GM12878 (cell line): ENCODE measurements at regions not wholly inside any gene's neighbourhood (a gene's known extent, or its start where the extent isn't known, plus 50 kb on each side); places are given as distances from the start of the nearest gene placed in this dataset.

Experiments used
- EGR1 ChIP-seq, 2 experiments: IDR thresholded peaks; 1 replicate in 1 of 2; 2 replicates in 1 of 2; pipeline ENCODE4 v1.6.1; 2011 to 2012; ENCODE audit warnings: low read depth in 2 of 2, low read length in 2 of 2, borderline replicate concordance in 1 of 2, mild to moderate bottlenecking in 1 of 2, moderate library complexity in 1 of 2
- EP300 ChIP-seq, 2 experiments: fragments of 150-350 bp in 1 of 2; IDR thresholded peaks; 2 replicates each; pipeline ENCODE4 v1.6.1; 2011 to 2012; ENCODE audit warnings: low read depth in 2 of 2, low read length in 2 of 2, borderline replicate concordance in 1 of 2, improper control_type of control experiment in 1 of 2, inconsistent platforms in 1 of 2; ENCODE audit not compliant: control insufficient read depth in 1 of 2
- ESRRA ChIP-seq: IDR thresholded peaks from 2 replicates; pipeline ENCODE4 v1.6.1; 2012; ENCODE audit warnings: mild to moderate bottlenecking, low read length, improper control_type of control experiment
- EZH2 ChIP-seq: IDR thresholded peaks from 2 replicates; pipeline ENCODE4 v1.6.1; 2012; ENCODE audit warnings: low read depth, mild to moderate bottlenecking, control low read depth, inconsistent platforms, low read length, borderline replicate concordance; ENCODE audit not compliant: control insufficient read depth
- MYC ChIP-seq: IDR thresholded peaks from 2 replicates; pipeline ENCODE4 v1.6.1; 2011; ENCODE audit warnings: mild to moderate bottlenecking, low read length, moderate library complexity, inconsistent platforms; ENCODE audit not compliant: insufficient read depth, insufficient replicate concordance, insufficient read length, severe bottlenecking
- POLR2AphosphoS5 ChIP-seq: IDR thresholded peaks from 2 replicates; pipeline ENCODE4 v1.6.1; 2011; ENCODE audit warnings: mild to moderate bottlenecking, low read length, inconsistent platforms
- SIN3A ChIP-seq: IDR thresholded peaks from 2 replicates; pipeline ENCODE4 v1.6.1; 2012; ENCODE audit warnings: low read depth, low read length, improper control_type of control experiment
- SIX5 ChIP-seq: IDR thresholded peaks from 2 replicates; pipeline ENCODE4 v1.6.1; 2011; ENCODE audit warnings: mild to moderate bottlenecking, low read depth, low read length, moderate library complexity; ENCODE audit not compliant: severe bottlenecking
- TAF1 ChIP-seq: IDR thresholded peaks from 2 replicates; pipeline ENCODE4 v1.6.1; 2011; ENCODE audit warnings: mild to moderate bottlenecking, low read depth, low read length, borderline replicate concordance
- TCF7 ChIP-seq: IDR thresholded peaks from 2 replicates; pipeline ENCODE4 v1.6.1; 2014; ENCODE audit warnings: antibody characterized with exemption, borderline replicate concordance
- TF ChIP-seq, protein P1 (sequence below): IDR thresholded peaks from 2 replicates; pipeline ENCODE4 v1.6.1; 2011; ENCODE audit warnings: mild to moderate bottlenecking, low read depth, low read length, moderate library complexity; ENCODE audit not compliant: insufficient replicate concordance
- TF ChIP-seq, protein P2 (sequence below), 3 experiments: IDR thresholded peaks in 2 of 3; conservative IDR thresholded peaks in 1 of 3; 2 replicates each; pipeline ENCODE4 v1.5.1; 2011; ENCODE audit warnings: low read depth in 3 of 3, low read length in 3 of 3, mild to moderate bottlenecking in 3 of 3, control low read depth in 2 of 3, moderate library complexity in 2 of 3, inconsistent platforms in 1 of 3, mixed read lengths in 1 of 3; ENCODE audit not compliant: control insufficient read depth in 2 of 3, insufficient read depth in 1 of 3; ENCODE audit errors: extremely low read depth in 1 of 3
- TF ChIP-seq, protein P3 (sequence below): IDR thresholded peaks from 2 replicates; pipeline ENCODE4 v1.6.1; 2012; ENCODE audit warnings: mild to moderate bottlenecking, low read depth, low read length

DNA sequence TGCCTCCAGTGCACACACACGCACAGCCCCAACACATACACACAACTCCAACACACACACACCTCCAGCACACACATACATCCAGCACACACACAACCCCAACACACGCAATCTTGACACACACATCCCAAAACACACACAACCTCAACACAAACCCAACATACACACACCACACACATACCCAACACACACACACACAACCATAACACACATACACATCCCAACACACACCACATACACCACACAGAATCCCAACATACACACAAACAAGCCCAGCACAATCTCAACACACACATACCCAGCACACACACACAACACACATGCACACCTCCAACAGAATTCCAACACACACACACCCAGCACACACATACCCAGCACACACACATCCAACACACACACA is 301.1 kb downstream of the ABCC12 start:
- TF ChIP-seq, protein P1, sequence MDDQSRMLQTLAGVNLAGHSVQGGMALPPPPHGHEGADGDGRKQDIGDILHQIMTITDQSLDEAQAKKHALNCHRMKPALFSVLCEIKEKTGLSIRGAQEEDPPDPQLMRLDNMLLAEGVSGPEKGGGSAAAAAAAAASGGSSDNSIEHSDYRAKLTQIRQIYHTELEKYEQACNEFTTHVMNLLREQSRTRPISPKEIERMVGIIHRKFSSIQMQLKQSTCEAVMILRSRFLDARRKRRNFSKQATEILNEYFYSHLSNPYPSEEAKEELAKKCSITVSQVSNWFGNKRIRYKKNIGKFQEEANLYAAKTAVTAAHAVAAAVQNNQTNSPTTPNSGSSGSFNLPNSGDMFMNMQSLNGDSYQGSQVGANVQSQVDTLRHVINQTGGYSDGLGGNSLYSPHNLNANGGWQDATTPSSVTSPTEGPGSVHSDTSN = no peak
- TF ChIP-seq, protein P2, sequence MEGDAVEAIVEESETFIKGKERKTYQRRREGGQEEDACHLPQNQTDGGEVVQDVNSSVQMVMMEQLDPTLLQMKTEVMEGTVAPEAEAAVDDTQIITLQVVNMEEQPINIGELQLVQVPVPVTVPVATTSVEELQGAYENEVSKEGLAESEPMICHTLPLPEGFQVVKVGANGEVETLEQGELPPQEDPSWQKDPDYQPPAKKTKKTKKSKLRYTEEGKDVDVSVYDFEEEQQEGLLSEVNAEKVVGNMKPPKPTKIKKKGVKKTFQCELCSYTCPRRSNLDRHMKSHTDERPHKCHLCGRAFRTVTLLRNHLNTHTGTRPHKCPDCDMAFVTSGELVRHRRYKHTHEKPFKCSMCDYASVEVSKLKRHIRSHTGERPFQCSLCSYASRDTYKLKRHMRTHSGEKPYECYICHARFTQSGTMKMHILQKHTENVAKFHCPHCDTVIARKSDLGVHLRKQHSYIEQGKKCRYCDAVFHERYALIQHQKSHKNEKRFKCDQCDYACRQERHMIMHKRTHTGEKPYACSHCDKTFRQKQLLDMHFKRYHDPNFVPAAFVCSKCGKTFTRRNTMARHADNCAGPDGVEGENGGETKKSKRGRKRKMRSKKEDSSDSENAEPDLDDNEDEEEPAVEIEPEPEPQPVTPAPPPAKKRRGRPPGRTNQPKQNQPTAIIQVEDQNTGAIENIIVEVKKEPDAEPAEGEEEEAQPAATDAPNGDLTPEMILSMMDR (IDR thresholded peaks at IDR 0.05 in 2 of 3, conservative IDR thresholded peaks at IDR 0.05 in 1 of 3; ENCODE audit: control insufficient read depth in 2 of 3, extremely low read depth in 1 of 3, insufficient read depth in 1 of 3, low read depth in 3 of 3, low read length in 3 of 3) = no peak
- no peak for TF ChIP-seq TCF7
- no peak for TF ChIP-seq POLR2AphosphoS5
- no peak for TF ChIP-seq MYC
- no peak for TF ChIP-seq EZH2
- no peak for TF ChIP-seq EP300 (IDR thresholded peaks at IDR 0.05; ENCODE audit: borderline replicate concordance in 1 of 2, control insufficient read depth in 1 of 2, low read depth in 2 of 2, low read length in 2 of 2)
- no peak for TF ChIP-seq ESRRA
- TF ChIP-seq EGR1 (IDR thresholded peaks at IDR 0.05; ENCODE audit: borderline replicate concordance in 1 of 2, low read depth in 2 of 2, low read length in 2 of 2) = no peak
- TF ChIP-seq, protein P3, sequence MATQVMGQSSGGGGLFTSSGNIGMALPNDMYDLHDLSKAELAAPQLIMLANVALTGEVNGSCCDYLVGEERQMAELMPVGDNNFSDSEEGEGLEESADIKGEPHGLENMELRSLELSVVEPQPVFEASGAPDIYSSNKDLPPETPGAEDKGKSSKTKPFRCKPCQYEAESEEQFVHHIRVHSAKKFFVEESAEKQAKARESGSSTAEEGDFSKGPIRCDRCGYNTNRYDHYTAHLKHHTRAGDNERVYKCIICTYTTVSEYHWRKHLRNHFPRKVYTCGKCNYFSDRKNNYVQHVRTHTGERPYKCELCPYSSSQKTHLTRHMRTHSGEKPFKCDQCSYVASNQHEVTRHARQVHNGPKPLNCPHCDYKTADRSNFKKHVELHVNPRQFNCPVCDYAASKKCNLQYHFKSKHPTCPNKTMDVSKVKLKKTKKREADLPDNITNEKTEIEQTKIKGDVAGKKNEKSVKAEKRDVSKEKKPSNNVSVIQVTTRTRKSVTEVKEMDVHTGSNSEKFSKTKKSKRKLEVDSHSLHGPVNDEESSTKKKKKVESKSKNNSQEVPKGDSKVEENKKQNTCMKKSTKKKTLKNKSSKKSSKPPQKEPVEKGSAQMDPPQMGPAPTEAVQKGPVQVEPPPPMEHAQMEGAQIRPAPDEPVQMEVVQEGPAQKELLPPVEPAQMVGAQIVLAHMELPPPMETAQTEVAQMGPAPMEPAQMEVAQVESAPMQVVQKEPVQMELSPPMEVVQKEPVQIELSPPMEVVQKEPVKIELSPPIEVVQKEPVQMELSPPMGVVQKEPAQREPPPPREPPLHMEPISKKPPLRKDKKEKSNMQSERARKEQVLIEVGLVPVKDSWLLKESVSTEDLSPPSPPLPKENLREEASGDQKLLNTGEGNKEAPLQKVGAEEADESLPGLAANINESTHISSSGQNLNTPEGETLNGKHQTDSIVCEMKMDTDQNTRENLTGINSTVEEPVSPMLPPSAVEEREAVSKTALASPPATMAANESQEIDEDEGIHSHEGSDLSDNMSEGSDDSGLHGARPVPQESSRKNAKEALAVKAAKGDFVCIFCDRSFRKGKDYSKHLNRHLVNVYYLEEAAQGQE = no peak
- TF ChIP-seq SIX5 = no peak
- no peak for TF ChIP-seq SIN3A
- no peak for TF ChIP-seq TAF1
